Mesenchymal stem cell (in vitro differentiated cells and primary cell): ENCODE measurements at regions not wholly inside any gene's neighbourhood (a gene's known extent, or its start where the extent isn't known, plus 50 kb on each side); places are given as distances from the start of the nearest gene placed in this dataset.

ENCODE experiments used
- DNase-seq: peaks from one replicate; pipeline ENCODE4 v3.0.0-alpha.2; 2013
- H2AFZ ChIP-seq: one replicate; pipeline ENCODE4 v1.6.1; 2013; ENCODE audit warnings: low read depth, mild to moderate bottlenecking, control low read depth, inconsistent platforms, low read length, moderate library complexity
- H2AK5ac ChIP-seq: 2 replicates; pipeline ENCODE4 v1.6.1; 2013; ENCODE audit warnings: low read length, moderate library complexity, mild to moderate bottlenecking, inconsistent platforms; ENCODE audit not compliant: severe bottlenecking
- H2BK120ac ChIP-seq: one replicate; pipeline ENCODE4 v1.6.1; 2013; ENCODE audit warnings: low read depth, mild to moderate bottlenecking, inconsistent platforms, low read length, moderate library complexity
- H2BK12ac ChIP-seq, 2 experiments: one replicate each; pipeline ENCODE4 v1.6.1; 2013; ENCODE audit warnings: inconsistent platforms in 2 of 2, low read length in 2 of 2, mild to moderate bottlenecking in 2 of 2, moderate library complexity in 2 of 2, control low read depth in 1 of 2
- H2BK15ac ChIP-seq: one replicate; pipeline ENCODE4 v1.6.1; 2013; ENCODE audit warnings: mild to moderate bottlenecking, low read depth, inconsistent platforms; ENCODE audit not compliant: poor library complexity, severe bottlenecking
- H2BK5ac ChIP-seq: 2 replicates; pipeline ENCODE4 v1.6.1; 2013; ENCODE audit warnings: low read depth, mild to moderate bottlenecking, low read length, control low read depth, inconsistent platforms; ENCODE audit not compliant: poor library complexity, severe bottlenecking
- H3K14ac ChIP-seq, 2 experiments: one replicate each; pipeline ENCODE4 v1.6.1; 2013; ENCODE audit warnings: inconsistent platforms in 2 of 2, low read length in 2 of 2, control low read depth in 1 of 2, mild to moderate bottlenecking in 1 of 2, moderate library complexity in 1 of 2
- H3K18ac ChIP-seq, 2 experiments: one replicate each; pipeline ENCODE4 v1.6.1; 2013; ENCODE audit warnings: inconsistent platforms in 2 of 2, low read length in 2 of 2, control low read depth in 1 of 2, low read depth in 1 of 2, mild to moderate bottlenecking in 1 of 2
- H3K23ac ChIP-seq, 2 experiments: one replicate each; pipeline ENCODE4 v1.6.1; 2013; ENCODE audit warnings: inconsistent platforms in 2 of 2, low read length in 2 of 2, mild to moderate bottlenecking in 2 of 2, moderate library complexity in 2 of 2, control low read depth in 1 of 2
- H3K27ac ChIP-seq: 2 replicates; pipeline ENCODE4 v1.5.1; 2013; ENCODE audit warnings: mild to moderate bottlenecking, moderate library complexity, low read length, control low read depth, inconsistent platforms; ENCODE audit not compliant: poor library complexity, severe bottlenecking
- H3K27me3 ChIP-seq, 2 experiments: 2 replicates each; pipeline versions ENCODE4 v1.6.1 to v1.7.0; 2013; ENCODE audit warnings: low read length in 2 of 2, mild to moderate bottlenecking in 2 of 2, moderate library complexity in 2 of 2, control low read depth in 1 of 2, inconsistent platforms in 1 of 2; ENCODE audit not compliant: control insufficient read depth in 1 of 2, insufficient read depth in 1 of 2
- H3K36me3 ChIP-seq, 2 experiments: 2 replicates each; pipeline versions ENCODE4 v1.6.1 to v1.7.0; 2013; ENCODE audit warnings: low read length in 2 of 2, control low read depth in 1 of 2, inconsistent platforms in 1 of 2, low read depth in 1 of 2, mild to moderate bottlenecking in 1 of 2; ENCODE audit not compliant: insufficient read depth in 2 of 2, control insufficient read depth in 1 of 2
- H3K4ac ChIP-seq, 2 experiments: one replicate each; pipeline ENCODE4 v1.6.1; 2013; ENCODE audit warnings: inconsistent platforms in 2 of 2, low read length in 2 of 2, mild to moderate bottlenecking in 2 of 2, moderate library complexity in 2 of 2, control low read depth in 1 of 2, low read depth in 1 of 2
- H3K4me1 ChIP-seq: 2 replicates; pipeline ENCODE4 v1.6.1; 2013; ENCODE audit warnings: low read depth, low read length, control low read depth; ENCODE audit not compliant: control insufficient read depth, insufficient read depth
- H3K4me2 ChIP-seq: 2 replicates; pipeline ENCODE4 v1.6.1; 2013; ENCODE audit warnings: low read length, mild to moderate bottlenecking, inconsistent platforms; ENCODE audit not compliant: poor library complexity, severe bottlenecking
- H3K4me3 ChIP-seq, 2 experiments: 2 replicates each; pipeline versions ENCODE4 v1.5.1 to v1.7.0; 2013; ENCODE audit warnings: low read length in 2 of 2, mild to moderate bottlenecking in 2 of 2, control low read depth in 1 of 2, low read depth in 1 of 2; ENCODE audit not compliant: insufficient read depth in 1 of 2
- H3K79me1 ChIP-seq: replicated peaks from 2 replicates; pipeline ENCODE4 v1.6.1; 2013; ENCODE audit warnings: mild to moderate bottlenecking, control low read depth, low read length, inconsistent platforms; ENCODE audit not compliant: poor library complexity, severe bottlenecking
- H3K9ac ChIP-seq: 2 replicates; pipeline ENCODE4 v1.7.0; 2013; ENCODE audit warnings: mild to moderate bottlenecking, low read length, moderate library complexity
- H3K9me3 ChIP-seq: 2 replicates; pipeline ENCODE4 v1.7.0; 2013; ENCODE audit warnings: mild to moderate bottlenecking, low read length; ENCODE audit not compliant: control insufficient read depth
- H4K8ac ChIP-seq: one replicate; pipeline ENCODE4 v1.6.1; 2013; ENCODE audit warnings: inconsistent platforms, mild to moderate bottlenecking, low read length, moderate library complexity
- H4K91ac ChIP-seq: one replicate; pipeline ENCODE4 v1.6.1; 2013; ENCODE audit warnings: mild to moderate bottlenecking, low read length, inconsistent platforms
- WGBS: methylation state at CpG from one replicate; pipeline ENCODE4 v1.1.7; 2013; ENCODE audit warnings: mixed read lengths; 5-methylcytosine and 5-hydroxymethylcytosine counted together

GRCh38 chr9:24464319-24464951, 81.3 kb downstream of the IZUMO3 start:
- H3K18ac ChIP-seq = no peak overlapping the region
- H2BK12ac ChIP-seq = no peak overlapping the region
- WGBS = no CpG with 5 or more reads among the region's 2 CpGs
- DNase-seq = peak; percentile 45
- no peak overlapping the region for H2AK5ac ChIP-seq
- H2BK5ac ChIP-seq = no peak overlapping the region
- H2BK120ac ChIP-seq = peak overlapping the region; percentile 61
- H3K4me1 ChIP-seq = no peaks in the 10 kb centered on the region
- H3K9ac ChIP-seq = no peak overlapping the region
- no peak overlapping the region for H2AFZ ChIP-seq
- no peak overlapping the region for H3K14ac ChIP-seq
- peak overlapping the region; percentile 45 for H3K27ac ChIP-seq
- no peaks in the 10 kb centered on the region for H3K79me1 ChIP-seq
- H4K8ac ChIP-seq = no peak overlapping the region
- H3K23ac ChIP-seq = no peak overlapping the region
- no peak overlapping the region for H4K91ac ChIP-seq
- H3K4me3 ChIP-seq = no peak overlapping the region
- no peak overlapping the region for H2BK15ac ChIP-seq
- H3K9me3 ChIP-seq = no peaks in the 10 kb centered on the region
- no peak overlapping the region for H3K4me2 ChIP-seq
- no peaks in the 10 kb centered on the region for H3K36me3 ChIP-seq
- no peak overlapping the region for H3K4ac ChIP-seq
- H3K27me3 ChIP-seq = no peaks in the 10 kb centered on the region

- Histone ChIP-seq H2BK5ac (no peak overlapping the region), H2BK15ac (no peak overlapping the region), H3K36me3 (no peaks in the 10 kb centered on the region), H3K14ac (no peak overlapping the region), H4K8ac (no peak overlapping the region), H3K9me3 (no peaks in the 10 kb centered on the region), H3K9ac (no peak overlapping the region), H2AFZ (no peak overlapping the region), H3K4ac (no peak overlapping the region), H4K91ac (no peak overlapping the region), H3K27ac (no peak overlapping the region), H3K4me3 (no peak overlapping the region), H3K18ac (no peak overlapping the region), H2AK5ac (no peak overlapping the region), H3K4me2 (no peak overlapping the region), H3K27me3 (no peaks in the 10 kb centered on the region), H3K79me1 (no peaks in the 10 kb centered on the region), H3K23ac (no peak overlapping the region), H3K4me1 (no peaks in the 10 kb centered on the region), H2BK12ac (no peak overlapping the region), H2BK120ac (no peak overlapping the region)
- no peak for DNase-seq
- 67% methylated on average over 1 of the region's 4 CpGs for WGBS
These were observed 82.7 kb downstream of the IZUMO3 start for GRCh38 chr9:24462951-24463350.

GRCh38 chr9:24460781-24461180, 84.9 kb downstream of the IZUMO3 start:
- Histone ChIP-seq H4K91ac (no peak overlapping the region), H4K8ac (no peak overlapping the region), H3K23ac (no peak overlapping the region), H3K14ac (no peak overlapping the region), H3K9ac (no peak overlapping the region), H3K27ac (no peak overlapping the region), H2BK15ac (no peak overlapping the region), H2BK12ac (no peak overlapping the region), H3K18ac (no peak overlapping the region), H3K9me3 (no peaks in the 10 kb centered on the region), H3K4ac (no peak overlapping the region), H3K27me3 (no peaks in the 10 kb centered on the region), H3K4me2 (no peak overlapping the region), H3K4me1 (no peaks in the 10 kb centered on the region), H3K79me1 (no peaks in the 10 kb centered on the region), H3K4me3 (no peak overlapping the region), H2AK5ac (no peak overlapping the region), H3K36me3 (no peaks in the 10 kb centered on the region), H2AFZ (no peak overlapping the region), H2BK120ac (no peak overlapping the region), H2BK5ac (no peak overlapping the region)
- WGBS = 92% methylated on average over 5 of the region's 5 CpGs
- DNase-seq = no peak

- Histone ChIP-seq H2BK120ac (no peak overlapping the region), H3K4ac (no peak overlapping the region), H3K14ac (no peak overlapping the region), H3K4me1 (no peaks in the 10 kb centered on the region), H3K4me2 (no peak overlapping the region), H3K27me3 (no peaks in the 10 kb centered on the region), H3K27ac (no peak overlapping the region), H4K91ac (no peak overlapping the region), H2AFZ (no peak overlapping the region), H2AK5ac (no peak overlapping the region), H3K9ac (no peak overlapping the region), H4K8ac (no peak overlapping the region), H3K23ac (no peak overlapping the region), H2BK5ac (no peak overlapping the region), H3K79me1 (no peaks in the 10 kb centered on the region), H3K9me3 (peaks cover under 1% of the 10 kb centered on the region), H3K36me3 (no peaks in the 10 kb centered on the region), H3K18ac (no peak overlapping the region), H2BK12ac (no peak overlapping the region), H3K4me3 (no peak overlapping the region), H2BK15ac (no peak overlapping the region)
- 100% methylated on average over 1 of the region's 1 CpG for WGBS
- DNase-seq = no peak
These were observed 85.7 kb downstream of the IZUMO3 start for GRCh38 chr9:24459953-24460352.
